Nephron (organoid): ENCODE measurements at regions not wholly inside any gene's neighbourhood (a gene's known extent, or its start where the extent isn't known, plus 50 kb on each side); places are given as distances from the start of the nearest gene placed in this dataset.

Experiments
- H3K27ac Mint-ChIP-seq, 3 experiments: 2 replicates each; pipeline ENCODE4 v1.8.0; 2020; ENCODE audit warnings: mixed read lengths in 3 of 3, mild to moderate bottlenecking in 2 of 3, moderate library complexity in 1 of 3
- H3K27me3 Mint-ChIP-seq: 2 replicates; pipeline ENCODE4 v1.8.0; 2021; ENCODE audit warnings: low read depth, mild to moderate bottlenecking, moderate library complexity, mixed read lengths
- H3K36me3 Mint-ChIP-seq: 2 replicates; pipeline ENCODE4 v1.8.0; 2020; ENCODE audit warnings: low read depth, mixed read lengths
- H3K4me1 Mint-ChIP-seq: 2 replicates; pipeline ENCODE4 v1.8.0; 2020; ENCODE audit warnings: mixed read lengths
- H3K4me3 Mint-ChIP-seq, 3 experiments: 2 replicates each; pipeline ENCODE4 v1.8.0; 2020; ENCODE audit warnings: mild to moderate bottlenecking in 3 of 3, mixed read lengths in 3 of 3, moderate library complexity in 2 of 3
- H3K9me3 Mint-ChIP-seq: 2 replicates; pipeline ENCODE4 v1.8.0; 2020; ENCODE audit warnings: mixed read lengths
- CTCF ChIP-seq, 3 experiments: fragments of 200-600 bp; sonication (generic); IDR thresholded peaks; one replicate each; pipeline ENCODE4 v1.5.0; 2021; ENCODE audit warnings: antibody characterized with exemption in 3 of 3; ENCODE audit not compliant: unreplicated experiment in 3 of 3

GRCh38 chr11:107198490-107199007, 180.3 kb upstream of the GUCY1A2 start:
- no peaks in the 10 kb centered on the region for H3K27me3 Mint-ChIP-seq
- H3K27ac Mint-ChIP-seq: no peak overlapping the region
- no peaks in the 10 kb centered on the region for H3K4me1 Mint-ChIP-seq
- no peaks in the 10 kb centered on the region for H3K36me3 Mint-ChIP-seq
- no peak overlapping the region for H3K4me3 Mint-ChIP-seq
- TF ChIP-seq CTCF (IDR thresholded peaks at IDR 0.05; ENCODE audit: unreplicated experiment in 3 of 3): no peak
- H3K9me3 Mint-ChIP-seq: peaks cover 7% of the 10 kb centered on the region

GRCh38 chr11:107197932-107198331, 179.7 kb upstream of the GUCY1A2 start:
- Mint-ChIP-seq H3K36me3 (no peaks in the 10 kb centered on the region), H3K27me3 (no peaks in the 10 kb centered on the region), H3K9me3 (peaks cover 13% of the 10 kb centered on the region), H3K27ac (no peak overlapping the region), H3K4me1 (no peaks in the 10 kb centered on the region), H3K4me3 (no peak overlapping the region)
- TF ChIP-seq CTCF (IDR thresholded peaks at IDR 0.05; ENCODE audit: unreplicated experiment in 3 of 3): no peak

GRCh38 chr11:107196732-107197131, 178.5 kb upstream of the GUCY1A2 start:
- Mint-ChIP-seq H3K27ac (no peak overlapping the region), H3K27me3 (no peaks in the 10 kb centered on the region), H3K9me3 (peaks cover 20% of the 10 kb centered on the region), H3K4me3 (no peak overlapping the region), H3K4me1 (no peaks in the 10 kb centered on the region), H3K36me3 (no peaks in the 10 kb centered on the region)
- no peak for TF ChIP-seq CTCF (IDR thresholded peaks at IDR 0.05; ENCODE audit: unreplicated experiment in 3 of 3)

- Mint-ChIP-seq H3K27me3 (no peaks in the 10 kb centered on the region), H3K27ac (no peak overlapping the region), H3K4me1 (no peaks in the 10 kb centered on the region), H3K9me3 (no peaks in the 10 kb centered on the region), H3K4me3 (no peak overlapping the region), H3K36me3 (no peaks in the 10 kb centered on the region)
- no peak for TF ChIP-seq CTCF (IDR thresholded peaks at IDR 0.05; ENCODE audit: unreplicated experiment in 3 of 3)
These were observed 166.7 kb upstream of the GUCY1A2 start for GRCh38 chr11:107184986-107185385.

GRCh38 chr11:107183953-107184352, 165.7 kb upstream of the GUCY1A2 start:
- no peaks in the 10 kb centered on the region for H3K9me3 Mint-ChIP-seq
- H3K36me3 Mint-ChIP-seq: no peaks in the 10 kb centered on the region
- H3K4me3 Mint-ChIP-seq: no peak overlapping the region

More at GRCh38 chr11:107183953-107184352, 165.7 kb upstream of the GUCY1A2 start:
- Mint-ChIP-seq H3K27me3 (no peaks in the 10 kb centered on the region), H3K4me1 (peaks cover 4% of the 10 kb centered on the region), H3K27ac (no peak overlapping the region)
- no peak for TF ChIP-seq CTCF (IDR thresholded peaks at IDR 0.05; ENCODE audit: unreplicated experiment in 3 of 3)
